ENCODE measurements at regions not wholly inside any gene's neighbourhood (a gene's known extent, or its start where the extent isn't known, plus 50 kb on each side); places are given as distances from the start of the nearest gene placed in this dataset.
"Not testable (repeated sequence)": the region's sequence is repeated elsewhere in the genome, so short reads cannot be mapped to it uniquely, and the experiment has no call there.

DNA sequence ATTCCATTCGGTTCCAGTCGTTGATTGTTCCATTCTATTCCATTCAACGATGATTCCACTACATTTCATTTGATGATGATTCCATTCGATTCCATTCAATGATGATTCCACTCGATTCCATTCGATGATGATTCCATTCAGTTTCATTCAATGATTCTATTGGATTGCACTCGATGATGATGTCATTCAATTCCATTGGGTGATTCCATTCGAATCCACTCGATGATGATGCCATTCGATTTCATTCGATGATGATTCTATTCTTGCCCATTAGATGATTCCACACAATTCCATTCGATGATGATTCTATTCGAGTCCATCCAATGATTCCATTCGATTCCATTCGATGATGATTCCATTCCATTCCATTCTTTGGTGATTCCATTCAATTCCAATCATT, 1283.7 kb downstream of the TP53TG3F start:
- no peak overlapping the region for H3K27ac Mint-ChIP-seq
- no peaks in the 10 kb centered on the region for H3K4me1 Mint-ChIP-seq (ENCODE audit: low read depth)
- no peak for DNase-seq (ENCODE audit: low spot score)
- H3K9me3 Mint-ChIP-seq, result peaks cover 10% of the 10 kb centered on the region
- H3K36me3 Mint-ChIP-seq (ENCODE audit: low read depth), result peaks cover 18% of the 10 kb centered on the region
- no peaks in the 10 kb centered on the region for H3K27me3 Mint-ChIP-seq (ENCODE audit: low read depth)
- intact Hi-C loops (cut with micrococcal nuclease), result no loop called here
- no peak overlapping the region for H3K4me3 Mint-ChIP-seq (ENCODE audit: low read depth)

DNA sequence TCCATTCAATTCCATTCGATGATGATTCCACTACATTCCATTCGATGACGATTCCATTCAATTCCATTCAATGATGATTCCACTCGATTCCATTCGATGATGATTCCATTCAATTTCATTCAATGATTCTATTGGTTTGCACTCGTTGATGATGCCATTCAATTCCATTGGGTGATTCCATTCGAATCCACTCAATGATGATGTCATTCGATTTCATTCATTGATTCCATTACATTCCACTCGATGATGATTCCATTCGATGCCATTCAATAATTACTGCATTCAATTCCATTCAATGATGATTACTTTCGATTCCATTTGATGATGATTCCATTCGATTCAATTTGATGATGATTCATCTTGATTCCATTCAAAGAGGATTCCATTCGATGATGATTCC, 1299.4 kb downstream of the TP53TG3F start:
- intact Hi-C loops (cut with micrococcal nuclease), result no loop called here
- Mint-ChIP-seq H3K9me3 (peaks cover 63% of the 10 kb centered on the region), H3K36me3 (ENCODE audit: low read depth) (peaks cover 10% of the 10 kb centered on the region), H3K27ac (no peak overlapping the region), H3K4me3 (ENCODE audit: low read depth) (no peak overlapping the region), H3K27me3 (ENCODE audit: low read depth) (no peaks in the 10 kb centered on the region), H3K4me1 (ENCODE audit: low read depth) (no peaks in the 10 kb centered on the region)
- no peak for DNase-seq (ENCODE audit: low spot score)

DNA sequence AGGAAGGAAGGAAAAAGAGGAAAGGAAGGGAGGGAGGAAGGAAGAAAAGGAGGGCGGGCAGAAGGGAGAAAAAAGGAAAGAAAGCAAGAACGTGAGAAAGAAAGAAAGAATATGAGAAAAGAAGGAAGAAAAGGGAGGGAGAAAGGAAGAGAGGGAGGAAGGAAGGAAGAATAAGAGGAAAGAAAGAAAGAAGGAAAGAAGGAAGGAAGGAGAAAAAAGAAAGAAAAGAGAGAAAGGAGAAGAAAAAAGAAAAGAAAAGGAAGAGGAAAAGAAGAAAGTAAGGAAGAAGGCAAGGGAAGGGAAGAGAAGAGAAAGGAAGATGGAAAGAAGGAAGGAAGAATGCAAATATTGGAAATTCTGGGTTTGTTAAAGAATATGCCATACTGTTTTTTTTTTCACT, 1332.4 kb downstream of the TP53TG3F start:
- intact Hi-C loops (cut with micrococcal nuclease); H3K4me3 Mint-ChIP-seq (ENCODE audit: low read depth); H3K36me3 Mint-ChIP-seq (ENCODE audit: low read depth); DNase-seq (ENCODE audit: low spot score); H3K27me3 Mint-ChIP-seq (ENCODE audit: low read depth); H3K4me1 Mint-ChIP-seq (ENCODE audit: low read depth); H3K27ac Mint-ChIP-seq: not testable (repeated sequence)
- H3K9me3 Mint-ChIP-seq, result peaks cover 62% of the 10 kb centered on the region

DNA sequence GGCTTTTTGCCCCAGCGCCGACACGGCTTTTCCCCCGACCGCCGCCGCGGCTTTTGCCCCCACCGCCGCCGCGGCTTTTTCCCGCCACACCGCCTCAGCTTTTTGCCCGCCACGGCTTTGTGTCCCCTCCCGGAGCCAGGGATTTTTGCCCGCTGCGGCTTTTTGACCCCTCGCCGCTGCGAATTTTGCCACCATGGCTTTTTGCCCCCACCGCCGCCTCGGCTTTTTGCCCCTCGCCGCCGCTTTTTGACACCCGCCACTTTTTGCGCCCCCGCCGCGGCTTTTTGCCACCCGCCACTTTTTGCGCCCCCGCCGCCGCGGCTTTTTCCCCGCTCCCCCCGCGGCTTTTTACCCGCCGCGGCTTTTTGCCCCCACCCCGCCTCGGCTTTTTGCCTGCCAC, 1342.5 kb downstream of the TP53TG3F start:
- intact Hi-C loops (cut with micrococcal nuclease), result no loop called here
- Mint-ChIP-seq H3K27ac (no peak overlapping the region), H3K36me3 (ENCODE audit: low read depth) (no peaks in the 10 kb centered on the region), H3K4me3 (ENCODE audit: low read depth) (no peak overlapping the region), H3K27me3 (ENCODE audit: low read depth) (no peaks in the 10 kb centered on the region), H3K9me3 (peaks cover 35% of the 10 kb centered on the region), H3K4me1 (ENCODE audit: low read depth) (no peaks in the 10 kb centered on the region)
- DNase-seq (ENCODE audit: low spot score), result no peak

DNA sequence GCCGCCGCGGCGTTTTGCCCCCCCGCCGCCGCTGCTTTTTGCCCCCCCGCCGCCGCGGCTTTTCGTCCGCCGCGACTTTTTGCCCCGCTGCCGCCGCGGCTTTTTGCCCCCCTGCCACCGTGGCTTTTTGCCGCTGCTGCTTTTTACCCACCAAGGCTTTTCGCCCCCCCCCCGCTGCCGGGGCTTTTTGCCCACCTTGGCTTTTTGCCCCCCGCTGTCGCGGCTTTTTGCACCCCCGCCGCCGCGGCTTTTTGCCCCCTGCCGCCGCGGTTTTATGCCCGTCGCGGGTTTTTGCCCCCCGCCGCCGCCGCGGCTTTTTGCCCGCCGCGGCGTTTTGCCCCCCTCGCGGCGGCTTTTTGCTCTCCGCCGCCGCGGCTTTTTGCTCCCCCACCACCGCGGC, 1343.0 kb downstream of the TP53TG3F start:
- Mint-ChIP-seq H3K9me3 (peaks cover 30% of the 10 kb centered on the region), H3K36me3 (ENCODE audit: low read depth) (no peaks in the 10 kb centered on the region), H3K27me3 (ENCODE audit: low read depth) (no peaks in the 10 kb centered on the region), H3K4me3 (ENCODE audit: low read depth) (no peak overlapping the region), H3K27ac (no peak overlapping the region), H3K4me1 (ENCODE audit: low read depth) (no peaks in the 10 kb centered on the region)
- no peak for DNase-seq (ENCODE audit: low spot score)
- intact Hi-C loops (cut with micrococcal nuclease), result no loop called here

DNA sequence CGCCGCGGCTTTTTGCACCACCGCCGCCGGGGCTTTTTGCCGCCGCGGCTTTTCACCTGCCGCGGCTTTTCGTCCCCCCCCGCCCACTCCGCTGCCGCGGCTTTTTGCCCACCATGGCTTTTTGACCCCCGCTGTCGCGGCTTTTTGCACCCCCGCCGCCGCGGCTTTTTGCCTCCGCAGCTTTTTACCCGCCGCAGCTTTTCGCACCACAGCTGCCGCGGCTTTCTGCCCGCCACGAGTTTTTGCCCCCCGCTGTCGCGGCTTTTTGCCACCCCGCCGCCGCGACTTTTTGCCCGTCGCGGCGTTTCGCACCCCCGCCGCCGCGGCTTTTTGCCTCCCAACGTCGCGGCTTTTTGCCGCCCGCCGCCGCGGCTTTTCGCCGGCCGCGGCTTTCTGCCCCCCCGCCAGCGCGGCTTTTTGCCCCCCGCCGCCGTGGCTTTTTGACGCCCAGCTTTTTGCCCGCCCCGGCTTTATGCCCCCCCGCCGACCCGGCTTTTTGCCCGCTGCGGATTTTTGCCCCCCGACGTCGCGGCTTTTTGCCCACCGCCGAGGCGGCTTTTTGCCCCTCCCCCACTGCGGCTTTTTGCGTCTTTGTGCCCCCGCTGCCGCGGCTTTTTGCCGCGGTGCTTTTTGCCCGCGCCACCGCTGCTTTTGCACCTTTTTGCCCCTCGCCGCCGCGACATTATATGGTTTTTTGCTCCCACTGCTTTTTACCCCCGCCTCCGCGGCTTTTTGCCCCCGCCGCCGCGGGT, 1343.6 kb downstream of the TP53TG3F start:
- Mint-ChIP-seq H3K27me3 (ENCODE audit: low read depth) (no peaks in the 10 kb centered on the region), H3K36me3 (ENCODE audit: low read depth) (no peaks in the 10 kb centered on the region)
- intact Hi-C loops (cut with micrococcal nuclease), result no loop called here

DNA sequence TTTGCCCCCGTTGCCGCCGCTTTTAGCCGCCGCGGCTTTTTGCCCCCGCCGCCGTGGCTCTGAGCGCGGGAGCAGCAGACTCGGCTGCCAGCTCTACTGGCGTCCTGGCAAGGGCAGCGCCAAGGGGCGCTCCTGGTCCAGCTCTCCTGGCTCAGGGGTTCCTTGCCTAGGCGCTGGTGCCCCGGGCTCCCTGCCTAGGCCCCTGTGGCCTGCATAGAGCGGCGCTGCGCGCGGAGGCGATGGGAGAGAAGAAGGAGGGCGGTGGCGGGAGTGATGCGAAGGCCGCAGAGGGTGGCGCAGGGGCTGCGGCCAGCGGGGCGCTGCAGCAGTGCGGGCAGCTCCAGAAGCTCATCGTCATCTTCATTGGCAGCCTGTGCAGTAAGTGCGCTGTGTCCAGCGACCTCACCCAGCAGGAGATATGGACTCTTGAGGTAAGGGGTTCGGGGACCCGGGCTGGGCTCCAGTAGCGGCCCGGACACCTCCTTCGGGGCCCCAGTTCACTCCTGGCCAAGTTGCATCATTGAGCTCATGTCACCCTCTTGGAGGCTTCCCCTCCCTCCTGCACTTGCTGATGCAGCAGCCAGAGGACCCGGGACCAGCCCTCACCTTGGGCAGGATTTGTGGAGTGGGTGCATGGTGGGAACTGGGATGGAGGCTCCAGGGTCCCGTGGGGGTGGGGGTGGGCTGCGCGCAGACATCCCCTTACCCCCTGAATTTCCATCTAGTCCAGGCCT, 1344.4 kb downstream of the TP53TG3F start:
- no peak overlapping the region for H3K27ac Mint-ChIP-seq
- DNase-seq (ENCODE audit: low spot score), result no peak
- no peaks in the 10 kb centered on the region for H3K4me1 Mint-ChIP-seq (ENCODE audit: low read depth)
- H3K36me3 Mint-ChIP-seq (ENCODE audit: low read depth), result no peaks in the 10 kb centered on the region
- no peak overlapping the region for H3K4me3 Mint-ChIP-seq (ENCODE audit: low read depth)
- intact Hi-C loops (cut with micrococcal nuclease), result no loop called here
- peaks cover 20% of the 10 kb centered on the region for H3K9me3 Mint-ChIP-seq
- no peaks in the 10 kb centered on the region for H3K27me3 Mint-ChIP-seq (ENCODE audit: low read depth)

More for the DNA sequence above, 1343.6 kb downstream of the TP53TG3F start:
- H3K9me3 Mint-ChIP-seq, result peaks cover 26% of the 10 kb centered on the region
- H3K4me3 Mint-ChIP-seq (ENCODE audit: low read depth), result no peak overlapping the region
- DNase-seq (ENCODE audit: low spot score), result no peak
- H3K4me1 Mint-ChIP-seq (ENCODE audit: low read depth), result no peaks in the 10 kb centered on the region
- H3K27ac Mint-ChIP-seq, result no peak overlapping the region

DNA sequence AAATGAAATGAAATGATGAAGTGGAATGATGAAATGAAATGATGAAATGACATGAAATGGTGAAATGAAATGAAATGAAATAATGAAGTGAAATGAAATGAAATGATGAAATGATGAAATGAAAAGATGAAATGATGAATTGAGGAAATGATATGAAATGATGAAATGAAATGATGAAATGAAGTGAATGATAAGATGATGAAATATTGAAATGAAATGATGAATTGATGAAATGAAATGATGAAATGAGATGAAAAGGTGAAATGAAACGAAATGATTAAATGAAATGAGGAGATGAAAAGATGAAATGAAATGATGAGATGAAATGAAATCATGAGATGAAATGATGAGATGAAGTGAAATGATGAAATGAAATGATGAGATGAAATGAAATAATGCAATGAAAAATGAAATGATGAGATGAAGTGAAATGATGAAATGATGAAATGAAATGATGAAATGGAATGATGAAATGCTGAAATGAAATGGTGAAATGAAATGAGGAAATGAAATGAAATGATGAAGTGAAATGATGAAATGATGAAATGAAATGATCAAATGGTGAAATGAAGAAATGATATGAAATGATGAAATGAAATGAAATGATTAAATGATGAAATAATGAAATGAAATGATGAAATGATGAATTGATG, 1347.7 kb downstream of the TP53TG3F start:
- H3K36me3 Mint-ChIP-seq (ENCODE audit: low read depth); DNase-seq (ENCODE audit: low spot score); H3K27me3 Mint-ChIP-seq (ENCODE audit: low read depth); H3K4me1 Mint-ChIP-seq (ENCODE audit: low read depth); H3K4me3 Mint-ChIP-seq (ENCODE audit: low read depth); intact Hi-C loops (cut with micrococcal nuclease); H3K27ac Mint-ChIP-seq: not testable (repeated sequence)
- peaks cover 15% of the 10 kb centered on the region for H3K9me3 Mint-ChIP-seq

DNA sequence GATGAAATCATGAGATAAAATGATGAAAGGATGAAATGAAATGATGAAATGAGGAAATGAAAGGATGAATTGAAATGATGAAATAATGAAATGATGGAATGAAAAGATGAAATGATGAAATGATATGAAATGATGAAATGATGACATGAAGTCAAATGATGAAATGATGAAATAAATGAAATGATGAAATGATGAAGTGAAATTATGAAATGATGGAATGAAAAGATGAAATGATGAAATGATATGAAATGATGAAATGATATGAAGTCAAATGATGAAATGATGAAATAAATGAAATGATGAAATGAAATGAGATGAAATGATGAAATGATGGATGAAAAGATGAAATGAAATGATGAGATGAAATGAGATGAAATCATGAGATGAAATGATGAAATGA, 1348.4 kb downstream of the TP53TG3F start:
- H3K36me3 Mint-ChIP-seq (ENCODE audit: low read depth); H3K4me1 Mint-ChIP-seq (ENCODE audit: low read depth); H3K27ac Mint-ChIP-seq; H3K4me3 Mint-ChIP-seq (ENCODE audit: low read depth); DNase-seq (ENCODE audit: low spot score); intact Hi-C loops (cut with micrococcal nuclease); H3K27me3 Mint-ChIP-seq (ENCODE audit: low read depth): not testable (repeated sequence)
- H3K9me3 Mint-ChIP-seq, result peaks cover 19% of the 10 kb centered on the region

DNA sequence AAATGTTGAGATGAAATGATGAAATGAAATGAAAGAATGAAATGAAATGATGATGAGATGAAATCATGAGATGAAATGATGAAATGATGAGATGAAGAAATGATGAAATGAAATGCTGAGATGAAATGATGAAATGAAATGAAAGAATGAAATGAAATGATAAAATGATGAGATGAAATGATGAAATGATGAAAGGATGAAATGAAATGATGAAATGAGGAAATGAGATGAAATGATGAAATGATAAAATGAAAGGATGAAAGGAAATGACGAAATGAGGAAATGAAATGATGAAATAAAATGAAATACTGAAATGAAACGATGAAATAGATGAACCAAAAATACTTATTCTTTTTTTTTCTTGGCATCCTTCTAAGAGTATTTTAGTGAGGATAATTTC, 1349.1 kb downstream of the TP53TG3F start:
- H3K27me3 Mint-ChIP-seq (ENCODE audit: low read depth); DNase-seq (ENCODE audit: low spot score); H3K4me1 Mint-ChIP-seq (ENCODE audit: low read depth); intact Hi-C loops (cut with micrococcal nuclease); H3K4me3 Mint-ChIP-seq (ENCODE audit: low read depth); H3K36me3 Mint-ChIP-seq (ENCODE audit: low read depth); H3K27ac Mint-ChIP-seq: not testable (repeated sequence)
- H3K9me3 Mint-ChIP-seq, result peaks cover 19% of the 10 kb centered on the region
